HG03280 (cell line): ENCODE measurements at regions not wholly inside any gene's neighbourhood (a gene's known extent, or its start where the extent isn't known, plus 50 kb on each side); places are given as distances from the start of the nearest gene placed in this dataset.

ENCODE experiments used
- ATAC-seq: cut with Tn5 transposase; IDR thresholded peaks from one replicate; pipeline ENCODE4 v1.9.1; 2021; ENCODE audit warnings: mild to moderate bottlenecking, moderate library complexity; ENCODE audit not compliant: unreplicated experiment

GRCh38 chr12:77504466-77504865 is 326.2 kb upstream of the NAV3 start:
- no peak for ATAC-seq

GRCh38 chr12:77500089-77500488 is 330.6 kb upstream of the NAV3 start:
- no peak for ATAC-seq

GRCh38 chr12:77497647-77498046 is 333.0 kb upstream of the NAV3 start:
- no peak for ATAC-seq

- ATAC-seq, result no peak
Measured at GRCh38 chr12:77496714-77497113, 334.0 kb upstream of the NAV3 start.

GRCh38 chr12:77494296-77494695 is 336.4 kb upstream of the NAV3 start:
- no peak for ATAC-seq

GRCh38 chr12:77493302-77494168 is 337.2 kb upstream of the NAV3 start:
- ATAC-seq, result no peak

- no peak for ATAC-seq
Measured at GRCh38 chr12:77492536-77492935, 338.2 kb upstream of the NAV3 start.

- no peak for ATAC-seq
Measured at GRCh38 chr12:77489331-77489970, 341.2 kb upstream of the NAV3 start.

- no peak for ATAC-seq
Measured at GRCh38 chr12:77488041-77488620, 342.6 kb upstream of the NAV3 start.

- ATAC-seq, result no peak
Measured at GRCh38 chr12:77486872-77487271, 343.8 kb upstream of the NAV3 start.

GRCh38 chr12:77485961-77486854 is 344.5 kb upstream of the NAV3 start:
- no peak for ATAC-seq

GRCh38 chr12:77481687-77482086 is 349.0 kb upstream of the NAV3 start:
- ATAC-seq, result no peak

GRCh38 chr12:77477907-77478533 is 352.7 kb upstream of the NAV3 start:
- ATAC-seq, result no peak

GRCh38 chr12:77471801-77472200 is 358.9 kb upstream of the NAV3 start:
- no peak for ATAC-seq

GRCh38 chr12:77469578-77470333 is 360.9 kb upstream of the NAV3 start:
- ATAC-seq, result no peak

GRCh38 chr12:77442633-77443032 is 377.3 kb upstream of the E2F7 start:
- no peak for ATAC-seq

GRCh38 chr12:77439749-77440148 is 374.4 kb upstream of the E2F7 start:
- no peak for ATAC-seq

GRCh38 chr12:77438644-77439043 is 373.3 kb upstream of the E2F7 start:
- no peak for ATAC-seq

- no peak for ATAC-seq
Measured at GRCh38 chr12:77437206-77437605, 371.8 kb upstream of the E2F7 start.
